GM18907 (cell line): ENCODE measurements at regions not wholly inside any gene's neighbourhood (a gene's known extent, or its start where the extent isn't known, plus 50 kb on each side); places are given as distances from the start of the nearest gene placed in this dataset.
"Not testable (repeated sequence)": the region's sequence is repeated elsewhere in the genome, so short reads cannot be mapped to it uniquely, and the experiment has no call there.

ENCODE experiments used
- ATAC-seq: cut with Tn5 transposase; IDR thresholded peaks from one replicate; pipeline ENCODE4 v1.9.1; 2021; ENCODE audit warnings: mild to moderate bottlenecking, moderate library complexity; ENCODE audit not compliant: unreplicated experiment

- no peak for ATAC-seq
Measured at GRCh38 chr1:29805122-29805895, 569.0 kb downstream of the PTPRU start.

DNA sequence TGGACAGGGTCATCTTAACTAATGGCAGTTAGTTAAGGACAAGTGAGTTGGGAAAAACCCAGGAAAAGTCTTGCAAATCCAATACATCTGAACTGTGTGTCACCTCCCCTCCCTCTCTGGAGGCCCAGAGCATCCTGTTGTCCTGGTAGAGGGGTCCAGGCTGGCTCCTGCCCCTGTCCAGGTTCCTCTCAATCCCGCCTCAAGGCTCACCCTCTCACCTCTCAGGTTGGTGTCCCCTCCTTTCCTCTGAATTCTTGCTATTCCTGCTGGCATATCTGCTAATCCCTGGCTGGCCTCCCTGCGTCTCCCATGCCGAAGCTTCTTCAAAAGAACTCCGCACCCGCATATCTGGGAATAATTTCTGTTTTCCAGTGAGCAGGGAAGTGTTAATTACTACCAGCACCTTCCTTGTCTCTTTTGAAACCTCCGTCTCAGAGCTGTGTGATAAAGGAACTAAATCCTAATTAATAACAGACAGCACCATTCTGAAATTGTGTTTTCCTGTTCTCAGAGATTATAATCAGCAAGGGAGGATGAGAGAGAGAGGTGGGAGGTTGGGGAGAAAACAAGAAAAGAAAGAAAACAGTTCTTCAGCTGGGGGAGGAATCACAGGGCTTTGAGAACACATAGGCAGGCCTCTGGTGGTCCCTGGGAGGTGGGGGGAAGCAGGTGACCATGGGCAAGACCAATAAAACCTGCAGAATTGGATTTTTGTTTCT is 568.0 kb downstream of the PTPRU start:
- ATAC-seq = no peak

GRCh38 chr1:29803486-29803885 is 567.2 kb downstream of the PTPRU start:
- ATAC-seq = no peak

GRCh38 chr1:29802181-29803068 is 566.1 kb downstream of the PTPRU start:
- ATAC-seq = no peak

DNA sequence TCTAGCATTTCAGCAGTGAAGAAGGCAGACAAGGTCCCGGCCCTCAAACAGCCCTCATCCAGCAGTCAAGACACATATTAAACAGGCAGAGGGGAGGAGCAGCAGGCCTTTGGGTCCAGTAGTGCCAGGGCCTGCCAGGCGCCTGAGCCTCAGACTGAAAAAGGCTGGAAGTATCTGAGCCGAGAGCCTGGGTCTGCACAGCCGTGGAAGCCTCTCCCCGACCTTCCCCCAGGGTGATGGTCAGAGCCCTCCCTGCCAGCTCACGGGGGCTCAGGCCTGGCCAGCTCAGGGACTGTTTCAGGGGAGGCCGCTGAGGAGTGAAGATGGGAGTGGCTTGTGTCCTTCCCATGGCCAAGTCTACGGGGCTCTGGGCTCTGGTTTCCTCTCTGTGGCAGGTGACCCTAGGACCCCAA is 565.2 kb downstream of the PTPRU start:
- no peak for ATAC-seq

DNA sequence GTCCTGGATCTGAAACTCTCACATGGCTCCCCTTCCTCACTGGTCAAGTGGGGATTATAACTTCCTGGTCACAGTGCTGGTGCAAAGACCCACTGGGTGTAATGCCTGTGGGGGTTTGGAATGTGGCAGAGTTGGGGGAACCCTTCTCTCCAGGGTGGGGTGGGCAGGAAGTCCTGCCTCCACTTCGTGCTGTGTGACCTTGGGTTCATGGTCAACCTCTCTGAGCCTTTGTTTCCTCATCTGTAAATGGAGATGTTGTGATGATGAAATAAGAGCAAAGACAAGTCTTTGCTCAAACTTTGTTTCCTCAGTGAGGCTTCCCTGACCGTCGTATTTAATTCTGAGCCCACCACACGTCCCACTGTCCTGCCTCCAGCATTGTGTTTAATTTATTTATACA is 564.7 kb downstream of the PTPRU start:
- no peak for ATAC-seq

DNA sequence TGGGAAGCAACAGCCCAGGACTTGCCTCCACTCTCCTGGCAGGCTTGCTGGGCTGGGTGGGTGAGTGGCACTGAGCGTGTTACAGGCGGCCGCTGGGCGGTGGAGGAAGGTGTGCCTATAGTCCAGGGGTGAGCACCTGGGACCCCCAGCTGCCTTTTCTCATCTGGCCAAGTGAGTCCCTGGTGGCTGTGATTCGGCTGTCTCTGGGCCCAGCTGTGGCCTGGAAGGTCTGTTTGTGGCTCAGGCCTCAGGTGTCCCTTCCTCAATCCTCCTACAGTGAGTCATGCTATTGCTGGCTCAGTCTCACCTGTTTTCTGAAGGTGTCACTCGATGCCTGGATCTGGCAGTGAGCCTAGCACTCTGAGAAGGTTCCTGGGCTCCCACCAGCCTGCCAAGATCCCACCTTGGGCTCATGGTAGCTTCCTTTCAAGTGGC is 564.2 kb downstream of the PTPRU start:
- ATAC-seq = no peak

DNA sequence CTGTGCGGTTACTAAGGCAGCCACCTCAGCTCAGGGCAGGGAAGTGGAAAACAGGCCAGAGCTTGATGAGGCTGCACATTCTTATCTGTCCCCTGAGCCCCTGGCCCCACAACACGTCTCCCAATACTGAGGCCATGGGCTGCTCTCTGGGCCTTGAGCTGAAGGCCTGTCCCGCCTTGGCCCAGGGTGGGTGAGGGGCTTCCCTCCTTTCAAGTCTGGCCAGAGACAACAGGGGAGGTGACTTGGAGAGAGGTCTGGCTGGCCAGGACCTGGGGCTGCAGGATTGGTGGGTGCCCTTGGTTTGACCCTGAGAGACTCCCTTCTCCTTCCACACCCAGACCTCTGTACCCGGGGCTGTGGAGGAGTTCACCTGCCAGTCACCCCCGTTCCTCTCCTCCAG is 563.8 kb downstream of the PTPRU start:
- no peak for ATAC-seq

- no peak for ATAC-seq
Measured at GRCh38 chr1:29798699-29799566, 562.6 kb downstream of the PTPRU start.

GRCh38 chr1:29797125-29797524 is 560.8 kb downstream of the PTPRU start:
- ATAC-seq = not testable (repeated sequence)

GRCh38 chr1:29795965-29796364 is 559.6 kb downstream of the PTPRU start:
- not testable (repeated sequence) for ATAC-seq

DNA sequence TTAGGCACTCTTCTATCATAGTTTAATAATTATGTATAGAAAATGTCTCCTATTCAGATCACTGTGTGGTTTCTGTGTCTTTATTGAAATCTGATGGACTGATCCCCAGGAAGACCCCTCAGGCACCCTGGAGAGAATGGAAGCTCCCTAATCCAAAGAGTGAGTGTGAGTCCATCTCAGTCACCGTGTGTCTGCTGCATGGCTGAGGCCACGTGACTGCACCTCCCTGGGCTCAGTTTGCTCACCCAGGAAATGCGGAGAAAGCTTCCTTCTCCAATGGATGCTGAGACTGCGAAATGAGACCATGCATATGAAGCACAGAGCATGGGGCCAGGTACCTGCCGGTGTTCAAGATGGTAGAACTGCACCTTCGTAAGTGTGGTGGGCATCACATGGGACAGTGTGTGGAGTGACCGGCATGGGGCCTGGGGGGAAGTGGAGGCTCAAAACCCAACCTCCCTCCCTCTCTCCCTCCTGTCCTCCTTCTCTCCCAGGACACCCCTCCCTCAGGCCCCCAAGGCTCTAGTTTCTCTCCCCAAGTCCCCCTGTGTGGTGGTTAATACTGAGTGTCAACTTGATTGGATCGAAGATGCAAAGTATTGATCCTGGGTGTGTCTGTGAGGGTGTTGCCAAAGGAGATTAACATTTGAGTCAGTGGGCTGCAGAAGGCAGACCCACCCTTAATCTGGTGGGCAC is 557.5 kb downstream of the PTPRU start:
- no peak for ATAC-seq

DNA sequence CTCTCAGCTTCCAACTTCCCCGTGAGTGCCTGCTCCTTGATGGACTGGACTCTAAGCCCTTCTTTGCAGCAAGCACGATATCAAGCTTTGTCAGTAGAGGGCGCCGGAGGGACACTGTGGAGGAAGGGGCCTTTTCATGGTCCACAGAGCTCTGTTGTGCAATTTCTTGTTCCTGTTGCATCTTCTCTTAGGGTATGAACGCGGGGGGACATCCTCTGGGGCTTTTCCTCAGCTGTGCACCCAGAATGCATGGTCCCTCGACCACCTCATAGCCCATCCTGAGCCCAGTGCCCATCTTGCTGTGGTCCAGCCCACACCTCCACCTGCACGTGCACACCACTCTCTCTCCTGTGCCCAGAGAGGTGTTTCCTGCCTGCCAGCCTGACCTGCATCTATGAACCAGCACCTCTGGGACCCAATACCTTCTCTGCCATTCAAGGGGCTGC is 556.8 kb downstream of the PTPRU start:
- no peak for ATAC-seq

- ATAC-seq = no peak
Measured at GRCh38 chr1:29789910-29790247, 553.6 kb downstream of the PTPRU start.

DNA sequence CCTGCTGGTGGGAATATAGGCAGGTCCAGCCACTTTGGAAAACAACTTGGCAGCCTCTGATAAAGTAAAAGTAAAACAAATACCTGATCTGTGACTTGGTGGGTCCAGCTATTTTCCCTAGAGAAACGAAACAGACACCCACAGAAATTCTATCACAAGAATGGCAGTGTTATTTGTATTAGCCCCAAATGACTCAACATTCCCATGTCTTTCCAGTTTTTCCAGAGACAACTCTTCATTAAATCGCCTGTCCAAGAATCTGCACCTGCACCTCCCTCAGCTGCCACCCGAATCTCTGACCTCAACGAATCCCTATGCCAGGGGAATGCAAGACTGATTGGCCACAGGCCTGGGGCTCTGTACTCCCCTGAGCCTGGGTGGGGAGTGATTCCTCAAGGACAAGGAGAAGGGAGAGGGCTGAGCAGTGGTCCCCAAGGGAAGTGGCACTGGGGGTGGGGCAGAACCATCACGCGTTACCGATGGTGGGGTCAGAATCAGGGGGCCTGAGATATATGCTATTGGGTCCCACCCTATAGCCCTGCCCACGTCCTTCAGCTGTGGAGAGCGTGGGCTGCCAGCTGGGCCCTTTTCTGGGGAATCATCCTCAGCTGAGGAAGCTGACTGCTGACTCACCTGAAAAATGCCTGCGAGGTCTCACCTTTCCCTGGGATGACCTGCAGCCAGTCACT is 553.0 kb downstream of the PTPRU start:
- ATAC-seq = no peak

DNA sequence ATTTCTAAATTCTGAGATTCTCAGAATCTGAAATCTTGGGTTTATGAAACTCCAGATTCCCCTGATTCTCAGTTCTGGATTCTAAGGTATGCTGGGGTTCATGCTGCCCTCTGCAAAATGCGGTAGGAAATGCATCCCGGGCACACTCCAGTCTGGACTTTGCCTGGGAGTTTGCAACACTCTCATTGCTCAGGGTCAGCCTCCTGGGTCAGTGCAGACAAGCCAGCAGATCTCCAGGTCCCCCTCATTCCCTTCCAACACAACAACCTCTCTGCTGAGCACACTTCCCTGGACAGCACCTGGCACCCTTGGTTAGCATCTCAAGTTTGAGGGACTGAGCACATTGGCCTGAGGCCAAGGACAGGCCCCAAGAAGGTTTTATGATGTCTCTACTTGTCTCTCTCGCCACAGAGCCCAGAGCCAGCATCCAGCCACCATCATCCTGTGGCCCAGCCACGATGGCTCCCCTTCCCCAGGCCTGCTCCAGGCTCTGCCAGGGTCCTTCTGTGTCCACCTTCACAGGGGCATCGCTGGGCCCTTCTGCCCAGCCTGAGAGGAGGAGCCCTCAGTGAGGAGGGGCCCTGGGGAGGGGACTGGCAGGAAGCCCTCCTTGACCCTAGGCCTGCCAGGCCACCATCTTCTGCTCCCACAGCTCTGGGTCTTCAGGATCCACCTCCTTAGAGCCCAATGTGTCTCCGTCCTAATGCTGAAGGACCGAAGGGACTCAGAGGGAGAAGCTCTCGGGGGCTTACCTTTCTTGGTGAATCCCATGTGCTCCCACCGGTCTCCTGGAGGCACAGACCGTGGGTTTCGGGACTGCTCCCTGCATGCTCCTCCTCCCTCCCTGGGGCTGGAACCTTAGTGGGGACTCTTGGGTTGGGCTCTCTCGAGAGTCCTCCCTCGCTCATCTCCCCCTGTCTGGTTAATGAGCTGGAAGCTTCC is 550.7 kb downstream of the PTPRU start:
- no peak for ATAC-seq

DNA sequence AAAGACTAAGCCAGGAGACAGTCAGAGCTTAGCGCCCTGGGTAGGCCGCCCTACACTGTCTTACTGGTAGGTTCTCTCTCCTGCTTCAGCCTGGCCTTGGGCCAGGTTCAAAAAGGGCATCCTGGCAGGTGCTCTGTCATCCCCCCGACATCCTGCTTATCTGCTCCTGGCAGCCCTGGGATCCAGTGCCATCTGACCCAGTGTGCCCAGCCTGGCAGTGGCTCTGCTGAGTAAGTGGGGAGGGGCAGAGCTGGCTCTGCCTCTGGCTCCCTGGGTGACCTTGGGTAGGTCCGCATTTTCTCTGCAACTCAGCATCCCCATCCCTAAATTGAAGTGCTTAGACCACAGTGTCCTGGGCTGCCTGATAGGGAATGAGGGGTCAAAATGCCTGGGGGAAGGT is 549.9 kb downstream of the PTPRU start:
- ATAC-seq = no peak

- ATAC-seq = no peak
Measured at GRCh38 chr1:29785554-29785953, 549.2 kb downstream of the PTPRU start.
